IMR-90 (cell line): ENCODE measurements at regions not wholly inside any gene's neighbourhood (a gene's known extent, or its start where the extent isn't known, plus 50 kb on each side); places are given as distances from the start of the nearest gene placed in this dataset.

Experiments
- ATAC-seq: fragments of 200-7000 bp; cut with Tn5 transposase; 2 replicates; pipeline ENCODE4 v1.9.1; 2020; ENCODE audit warnings: low read depth, mild to moderate bottlenecking, moderate library complexity
- BruUV-seq: library from RNA; stranded (reverse); fragments of 400-500 nt; replicated peaks from 2 replicates; lab custom pipeline; 2021; lab: Mats Ljungman, UMichigan
- CTCF ChIA-PET: fragments of 300-600 bp; formaldehyde crosslinking; extraction: SDS; loops from one replicate; lab custom pipeline; 2021; ENCODE audit warnings: antibody characterized with exemption; lab: Yijun Ruan, JAX
- POLR2A ChIA-PET: fragments of 300-600 bp; sonication (Branson Sonifier 250); formaldehyde crosslinking; loops from one replicate; lab custom pipeline; 2022; ENCODE audit warnings: antibody characterized with exemption; ENCODE audit not compliant: unreplicated experiment; lab: Charles Lee
- DNase-seq: peaks from one replicate; pipeline ENCODE4 v3.0.0; 2013
- H2AFZ ChIP-seq: replicated peaks from 2 replicates; pipeline ENCODE3; 2013; ENCODE audit warnings: low read length, mild to moderate bottlenecking; ENCODE audit not compliant: poor library complexity
- H2AK5ac ChIP-seq: 2 replicates; pipeline ENCODE4 v1.6.1; 2013; ENCODE audit warnings: low read depth, low read length, inconsistent platforms
- H2AK9ac ChIP-seq: replicated peaks from 2 replicates; pipeline ENCODE3; 2013; ENCODE audit warnings: mild to moderate bottlenecking, low read depth, low read length, moderate library complexity; ENCODE audit not compliant: poor library complexity
- H2BK120ac ChIP-seq: 2 replicates; pipeline ENCODE4 v1.6.1; 2013; ENCODE audit warnings: low read depth, low read length, inconsistent platforms
- H2BK15ac ChIP-seq: 3 replicates; pipeline ENCODE4 v1.6.1; 2013; ENCODE audit warnings: low read depth, low read length, inconsistent platforms
- H2BK20ac ChIP-seq: 2 replicates; pipeline ENCODE4 v1.6.1; 2013; ENCODE audit warnings: low read depth, mild to moderate bottlenecking, inconsistent platforms, low read length, moderate library complexity
- H2BK5ac ChIP-seq: 2 replicates; pipeline ENCODE4 v1.6.1; 2013; ENCODE audit warnings: mild to moderate bottlenecking, low read depth, low read length, inconsistent platforms; ENCODE audit not compliant: poor library complexity, severe bottlenecking
- H3K14ac ChIP-seq: replicated peaks from 2 replicates; pipeline ENCODE4 v1.6.1; 2013; ENCODE audit warnings: low read depth, low read length, inconsistent platforms
- H3K18ac ChIP-seq: 2 replicates; pipeline ENCODE4 v1.6.1; 2013; ENCODE audit warnings: low read depth, low read length, control low read depth
- H3K23ac ChIP-seq: 2 replicates; pipeline ENCODE4 v1.6.1; 2013; ENCODE audit warnings: low read depth, low read length, inconsistent platforms
- H3K27ac ChIP-seq: 2 replicates; pipeline ENCODE4 v1.5.1; 2013; ENCODE audit warnings: mild to moderate bottlenecking, control low read depth, low read length; ENCODE audit not compliant: insufficient read depth
- H3K27me3 ChIP-seq: 2 replicates; pipeline ENCODE4 v1.6.1; 2013; ENCODE audit warnings: low read length; ENCODE audit not compliant: control insufficient read depth, insufficient read depth
- H3K36me3 ChIP-seq: 2 replicates; pipeline ENCODE4 v1.6.1; 2013; ENCODE audit warnings: low read length, mixed read lengths; ENCODE audit not compliant: control insufficient read depth, insufficient read depth
- H3K4ac ChIP-seq: 2 replicates; pipeline ENCODE4 v1.6.1; 2013; ENCODE audit warnings: low read depth, low read length, inconsistent platforms
- H3K4me1 ChIP-seq: 2 replicates; pipeline ENCODE4 v1.6.1; 2013; ENCODE audit warnings: low read length, mixed read lengths; ENCODE audit not compliant: control insufficient read depth, insufficient read depth
- H3K4me2 ChIP-seq: 2 replicates; pipeline ENCODE4 v1.6.1; 2013; ENCODE audit warnings: low read depth, mild to moderate bottlenecking, control low read depth, low read length, moderate library complexity
- H3K4me3 ChIP-seq: 2 replicates; pipeline ENCODE4 v1.5.1; 2013; ENCODE audit warnings: low read depth, mild to moderate bottlenecking, control low read depth, low read length, moderate library complexity; ENCODE audit not compliant: insufficient read depth
- H3K56ac ChIP-seq: 2 replicates; pipeline ENCODE4 v1.6.1; 2013; ENCODE audit warnings: low read length, inconsistent platforms; ENCODE audit not compliant: insufficient read depth; ENCODE audit errors: extremely low read depth
- H3K79me1 ChIP-seq, 2 experiments: 2 replicates each; pipeline ENCODE4 v1.6.1; 2013; ENCODE audit warnings: low read length in 2 of 2, inconsistent platforms in 1 of 2, low read depth in 1 of 2
- H3K9ac ChIP-seq: 2 replicates; pipeline ENCODE4 v1.6.1; 2013; ENCODE audit warnings: low read depth, low read length, control low read depth
- H3K9me1 ChIP-seq: 2 replicates; pipeline ENCODE4 v1.6.1; 2013; ENCODE audit warnings: low read length, inconsistent platforms; ENCODE audit not compliant: insufficient read depth
- H3K9me3 ChIP-seq: 2 replicates; pipeline ENCODE4 v1.6.1; 2013; ENCODE audit warnings: low read length; ENCODE audit not compliant: control insufficient read depth, insufficient read depth
- H4K20me1 ChIP-seq: 2 replicates; pipeline ENCODE4 v1.6.1; 2013; ENCODE audit warnings: low read length, inconsistent platforms; ENCODE audit not compliant: insufficient read depth
- H4K5ac ChIP-seq: 2 replicates; pipeline ENCODE4 v1.6.1; 2013; ENCODE audit warnings: mild to moderate bottlenecking, low read depth, low read length, control low read depth
- H4K8ac ChIP-seq, 2 experiments: 2 replicates each; pipeline ENCODE4 v1.6.1; 2013; ENCODE audit warnings: low read depth in 2 of 2, low read length in 2 of 2, control low read depth in 1 of 2, inconsistent platforms in 1 of 2
- H4K91ac ChIP-seq: 2 replicates; pipeline ENCODE4 v1.6.1; 2013; ENCODE audit warnings: low read depth, low read length, inconsistent platforms; ENCODE audit not compliant: insufficient read depth
- BHLHE40 ChIP-seq: fragments of 150-350 bp; IDR thresholded peaks from 2 replicates; pipeline ENCODE4 v1.6.1; 2016; ENCODE audit warnings: mild to moderate bottlenecking, low read depth, low read length
- CEBPB ChIP-seq: IDR thresholded peaks from 2 replicates; pipeline ENCODE4 v1.6.1; 2012; ENCODE audit warnings: low read depth, low read length, improper control_type of control experiment
- ELK1 ChIP-seq: fragments of 150-350 bp; IDR thresholded peaks from 2 replicates; pipeline ENCODE4 v1.6.1; 2016; ENCODE audit warnings: low read depth, mild to moderate bottlenecking, low read length, moderate library complexity, borderline replicate concordance
- FOS ChIP-seq: fragments of 150-350 bp; IDR thresholded peaks from 2 replicates; pipeline ENCODE4 v1.6.1; 2016; ENCODE audit warnings: low read depth, low read length
- MAFK ChIP-seq: IDR thresholded peaks from 2 replicates; pipeline ENCODE4 v1.6.1; 2012; ENCODE audit warnings: low read depth, low read length, improper control_type of control experiment
- MAZ ChIP-seq: IDR thresholded peaks from 2 replicates; pipeline ENCODE4 v1.6.1; 2012; ENCODE audit warnings: low read depth, mild to moderate bottlenecking, low read length, improper control_type of control experiment, moderate library complexity, borderline replicate concordance
- MXI1 ChIP-seq: IDR thresholded peaks from 2 replicates; pipeline ENCODE4 v1.6.1; 2012; ENCODE audit warnings: low read depth, mild to moderate bottlenecking, low read length, moderate library complexity, borderline replicate concordance
- NFE2L2 ChIP-seq: fragments of 150-350 bp; IDR thresholded peaks from 2 replicates; pipeline ENCODE4 v1.6.1; 2016; ENCODE audit warnings: low read depth, mild to moderate bottlenecking, low read length
- POLR2A ChIP-seq: IDR thresholded peaks from 2 replicates; pipeline ENCODE4 v1.6.1; 2012; ENCODE audit warnings: mild to moderate bottlenecking, low read depth, low read length
- RAD21 ChIP-seq: IDR thresholded peaks from 2 replicates; pipeline ENCODE4 v1.6.1; 2012; ENCODE audit warnings: low read length, improper control_type of control experiment
- RCOR1 ChIP-seq: IDR thresholded peaks from 2 replicates; pipeline ENCODE4 v1.6.1; 2012; ENCODE audit warnings: mild to moderate bottlenecking, low read length, improper control_type of control experiment; ENCODE audit not compliant: insufficient replicate concordance
- RFX5 ChIP-seq: IDR thresholded peaks from 2 replicates; pipeline ENCODE4 v1.8.0; 2012; ENCODE audit warnings: low read depth, mild to moderate bottlenecking, low read length, moderate library complexity
- SMC3 ChIP-seq: fragments of 150-350 bp; IDR thresholded peaks from 2 replicates; pipeline ENCODE4 v1.6.1; 2016; ENCODE audit warnings: low read depth, mild to moderate bottlenecking, antibody characterized with exemption, low read length, moderate library complexity
- dilution Hi-C: fragments of 300-500 bp; cut with HindIII; formaldehyde crosslinking; loops from one replicate; pipeline ENCODE4 v1.14.3; 2018; ENCODE audit warnings: low sequenced_read_pairs; ENCODE audit not compliant: unreplicated experiment
- in situ Hi-C: fragments of 300-500 bp; cut with MboI; formaldehyde crosslinking; loops from 3 replicates; pipeline ENCODE4 v1.14.3; 2019; ENCODE audit warnings: low sequenced_read_pairs, inconsistent platforms, mixed read lengths
- intact Hi-C: fragments of 100-400 bp; cut with micrococcal nuclease; formaldehyde crosslinking; loops from 2 replicates; pipeline ENCODE4 v1.10.0; 2022
- TF ChIP-seq, protein P1 (sequence below): fragments of 150-350 bp; IDR thresholded peaks from 2 replicates; pipeline ENCODE4 v1.6.1; 2017; ENCODE audit warnings: mild to moderate bottlenecking, antibody characterized with exemption, low read length, low read depth
- TF ChIP-seq, protein P2 (sequence below): conservative IDR thresholded peaks from 2 replicates; pipeline ENCODE4 v1.5.1; 2012; ENCODE audit warnings: mild to moderate bottlenecking, low read depth, low read length, improper control_type of control experiment

- Histone ChIP-seq H4K20me1 (no peaks in the 10 kb centered on the region; the same call in 1 of the 2 replicates), H2BK5ac (no peak overlapping the region), H3K27ac (no peak overlapping the region), H3K9me3 (no peaks in the 10 kb centered on the region), H4K91ac (no peak overlapping the region), H2BK15ac (no peak overlapping the region), H4K5ac (no peak overlapping the region), H3K4ac (no peak overlapping the region), H2BK120ac (no peak overlapping the region), H2BK20ac (no peak overlapping the region), H3K18ac (no peak overlapping the region), H2AK9ac (no peak overlapping the region), H3K23ac (no peak overlapping the region), H3K9ac (no peak overlapping the region), H2AK5ac (no peak overlapping the region), H3K36me3 (no peaks in the 10 kb centered on the region), H3K4me1 (peaks cover 6% of the 10 kb centered on the region), H2AFZ (no peak overlapping the region), H3K9me1 (0 out of 2 replicates have a peak, but pooled peaks cover 5% of the 10 kb centered on the region), H3K56ac (no peak overlapping the region), H3K27me3 (no peaks in the 10 kb centered on the region), H3K4me2 (peak overlapping the region; percentile 75; the same call in 1 of the 2 replicates), H4K8ac (no peak overlapping the region), H3K14ac (no peak overlapping the region), H3K4me3 (no peak overlapping the region), H3K79me1 (peaks cover 32 to 49% of the 10 kb centered on the region in 2 experiments)
- TF ChIP-seq CEBPB (no peak), ELK1 (no peak), POLR2A (no peak), RAD21 (no peak), MAZ (no peak), RCOR1 (no peak), BHLHE40 (no peak), MXI1 (no peak), RFX5 (no peak), MAFK (no peak), NFE2L2 (no peak), FOS (no peak), SMC3 (no peak)
- TF ChIP-seq, protein P1, sequence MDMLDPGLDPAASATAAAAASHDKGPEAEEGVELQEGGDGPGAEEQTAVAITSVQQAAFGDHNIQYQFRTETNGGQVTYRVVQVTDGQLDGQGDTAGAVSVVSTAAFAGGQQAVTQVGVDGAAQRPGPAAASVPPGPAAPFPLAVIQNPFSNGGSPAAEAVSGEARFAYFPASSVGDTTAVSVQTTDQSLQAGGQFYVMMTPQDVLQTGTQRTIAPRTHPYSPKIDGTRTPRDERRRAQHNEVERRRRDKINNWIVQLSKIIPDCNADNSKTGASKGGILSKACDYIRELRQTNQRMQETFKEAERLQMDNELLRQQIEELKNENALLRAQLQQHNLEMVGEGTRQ, result no peak
- TF ChIP-seq, protein P2, sequence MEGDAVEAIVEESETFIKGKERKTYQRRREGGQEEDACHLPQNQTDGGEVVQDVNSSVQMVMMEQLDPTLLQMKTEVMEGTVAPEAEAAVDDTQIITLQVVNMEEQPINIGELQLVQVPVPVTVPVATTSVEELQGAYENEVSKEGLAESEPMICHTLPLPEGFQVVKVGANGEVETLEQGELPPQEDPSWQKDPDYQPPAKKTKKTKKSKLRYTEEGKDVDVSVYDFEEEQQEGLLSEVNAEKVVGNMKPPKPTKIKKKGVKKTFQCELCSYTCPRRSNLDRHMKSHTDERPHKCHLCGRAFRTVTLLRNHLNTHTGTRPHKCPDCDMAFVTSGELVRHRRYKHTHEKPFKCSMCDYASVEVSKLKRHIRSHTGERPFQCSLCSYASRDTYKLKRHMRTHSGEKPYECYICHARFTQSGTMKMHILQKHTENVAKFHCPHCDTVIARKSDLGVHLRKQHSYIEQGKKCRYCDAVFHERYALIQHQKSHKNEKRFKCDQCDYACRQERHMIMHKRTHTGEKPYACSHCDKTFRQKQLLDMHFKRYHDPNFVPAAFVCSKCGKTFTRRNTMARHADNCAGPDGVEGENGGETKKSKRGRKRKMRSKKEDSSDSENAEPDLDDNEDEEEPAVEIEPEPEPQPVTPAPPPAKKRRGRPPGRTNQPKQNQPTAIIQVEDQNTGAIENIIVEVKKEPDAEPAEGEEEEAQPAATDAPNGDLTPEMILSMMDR, result no peak
- no peak for DNase-seq
- dilution Hi-C loops (no loop called here), in situ Hi-C loops (no loop called here), intact Hi-C loops (no loop called here)
- BruUV-seq, result no TSS peak
- no peak for ATAC-seq
- ChIA-PET CTCF (no interaction called here), POLR2A (no interaction called here)
These were observed 482.1 kb downstream of the LIG4 start for GRCh38 chr13:107733276-107733675.
